Stimulated activated CD4-positive, alpha-beta T cell treated with anti-CD3 and anti-CD28 coated beads, Interleukin-12 subunit alpha, Interleukin-12 subunit beta, amount 100 ng/mL, for 48 hours (primary cell): ENCODE measurements at regions not wholly inside any gene's neighbourhood (a gene's known extent, or its start where the extent isn't known, plus 50 kb on each side); places are given as distances from the start of the nearest gene placed in this dataset.

ENCODE experiments used
- DNase-seq, 3 donors: peaks; one replicate each; pipeline ENCODE4 v3.0.0-alpha.2; 2020; ENCODE audit warnings: low read depth in 2 of 3, low spot score in 1 of 3

DNA sequence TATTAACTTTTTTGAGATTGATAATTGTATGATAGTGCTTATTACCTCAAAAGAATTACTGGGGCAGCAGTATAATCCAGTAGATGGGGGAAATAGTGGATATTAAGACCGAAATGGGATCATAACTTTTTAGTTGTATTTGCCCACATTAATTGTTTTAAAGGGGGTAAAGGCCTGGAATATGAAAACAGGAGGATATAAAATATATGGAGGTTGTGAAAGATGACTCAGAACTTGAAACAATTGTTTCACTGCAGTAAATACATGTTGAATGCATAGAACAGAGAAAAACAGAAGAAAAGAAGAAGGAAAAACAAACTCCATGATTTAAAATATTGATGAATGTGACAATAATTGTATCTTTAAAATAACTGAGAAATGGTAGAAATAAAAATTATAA, 94.1 kb upstream of the VPREB1 start:
- no peak for DNase-seq

DNA sequence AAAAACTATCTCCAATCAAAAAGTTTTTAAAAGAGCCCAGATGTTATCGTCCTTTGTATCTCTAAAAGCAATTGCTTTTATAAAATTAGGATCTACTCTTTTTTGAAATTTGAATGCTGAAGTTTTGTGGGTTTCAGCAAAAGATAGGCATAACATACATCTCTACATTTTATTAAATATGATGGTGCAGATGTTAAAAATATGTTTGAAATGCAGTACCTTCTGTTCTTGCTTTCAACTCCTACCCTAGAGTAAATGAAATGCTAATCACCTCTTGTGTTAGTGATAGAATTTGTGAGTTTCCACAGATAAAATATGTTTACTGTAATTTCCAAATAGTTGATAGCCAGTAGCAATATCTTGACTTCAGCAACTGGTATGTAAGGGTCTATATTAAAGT, 95.7 kb upstream of the VPREB1 start:
- DNase-seq, result no peak

GRCh38 chr22:22144858-22145257, 99.7 kb upstream of the VPREB1 start:
- DNase-seq, result no peak

- no peak for DNase-seq
Observed at GRCh38 chr22:22143448-22143847, 101.1 kb upstream of the VPREB1 start.

GRCh38 chr22:22142661-22143060, 101.9 kb upstream of the VPREB1 start:
- no peak for DNase-seq

DNA sequence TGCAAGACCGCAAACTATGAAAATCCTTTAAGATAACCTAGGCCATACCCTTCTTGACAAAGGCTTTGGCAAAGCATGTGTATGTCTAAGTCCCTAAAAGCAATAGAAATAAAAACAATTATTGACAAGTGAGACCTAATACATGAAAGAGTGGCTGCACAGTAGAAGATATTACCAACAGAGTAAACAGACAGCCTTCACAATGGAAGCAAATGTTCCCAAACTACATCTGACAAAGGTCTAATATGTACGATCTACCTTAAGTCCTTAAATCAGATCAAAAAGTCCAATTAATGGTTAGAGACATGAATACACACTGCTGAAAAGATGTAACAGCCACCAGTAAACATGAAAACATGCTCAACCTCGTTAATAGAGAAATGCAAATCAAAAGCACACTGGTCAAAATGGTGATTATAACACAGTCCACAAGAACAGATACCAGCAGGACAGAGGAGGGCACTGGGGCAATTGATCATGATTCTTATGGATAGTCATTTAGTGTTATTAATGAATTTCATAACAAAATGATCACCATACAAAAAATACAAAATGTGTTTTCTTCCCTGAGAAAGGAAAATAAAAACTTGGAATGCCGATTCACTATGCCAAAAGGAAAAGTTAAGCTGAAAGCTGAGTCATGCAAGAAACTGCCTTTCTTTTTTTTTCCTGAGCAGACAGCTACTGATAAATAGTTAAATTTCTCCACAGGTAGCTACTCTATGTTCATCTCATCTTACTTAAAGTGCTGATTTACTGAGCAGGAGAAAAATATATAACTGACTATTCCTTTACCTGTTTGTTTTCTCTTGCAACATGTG, 102.6 kb upstream of the VPREB1 start:
- DNase-seq, result no peak

DNA sequence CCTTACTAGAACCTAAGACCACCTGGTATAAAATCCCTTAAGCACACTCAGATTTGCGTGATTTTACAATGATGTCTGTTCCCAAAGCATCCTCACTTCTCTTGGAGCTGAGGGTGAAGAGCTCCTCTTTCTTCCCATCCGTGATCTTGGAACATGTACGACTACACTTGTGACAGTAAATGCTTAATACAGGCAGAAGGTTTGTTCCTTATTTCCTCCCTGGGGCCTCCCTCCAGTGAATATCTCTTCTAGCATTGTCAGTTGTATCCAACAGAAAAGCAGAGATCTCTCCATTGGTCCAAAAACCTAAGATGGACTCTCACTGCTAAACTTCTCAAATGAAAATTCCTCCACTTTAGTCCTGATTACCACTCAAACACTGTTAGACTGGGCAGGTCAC, 103.6 kb upstream of the VPREB1 start:
- no peak for DNase-seq

GRCh38 chr22:22139364-22139763, 105.2 kb upstream of the VPREB1 start:
- no peak for DNase-seq

GRCh38 chr22:22138915-22139314, 105.7 kb upstream of the VPREB1 start:
- DNase-seq, result no peak

GRCh38 chr22:22137891-22138290, 106.7 kb upstream of the VPREB1 start:
- no peak for DNase-seq

DNA sequence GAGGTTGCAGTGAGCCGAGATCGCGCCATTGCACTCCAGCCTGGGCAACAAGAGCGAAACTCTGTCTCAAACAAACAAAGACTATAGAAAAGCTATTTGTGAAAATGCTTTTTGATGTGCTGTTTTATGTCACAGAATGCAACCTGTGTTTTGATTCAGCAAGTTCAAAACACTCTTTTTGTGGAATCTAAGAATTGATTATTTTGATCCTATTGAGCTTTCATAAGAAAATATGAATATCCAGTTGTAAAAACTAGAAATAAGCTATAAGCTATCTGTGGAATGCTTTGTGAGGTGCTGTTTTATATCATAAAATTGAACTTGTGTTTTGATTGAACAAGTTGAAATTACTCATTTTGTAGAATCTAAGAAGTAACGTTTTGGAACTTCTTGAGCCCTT, 110.7 kb upstream of the VPREB1 start:
- DNase-seq, result no peak

DNA sequence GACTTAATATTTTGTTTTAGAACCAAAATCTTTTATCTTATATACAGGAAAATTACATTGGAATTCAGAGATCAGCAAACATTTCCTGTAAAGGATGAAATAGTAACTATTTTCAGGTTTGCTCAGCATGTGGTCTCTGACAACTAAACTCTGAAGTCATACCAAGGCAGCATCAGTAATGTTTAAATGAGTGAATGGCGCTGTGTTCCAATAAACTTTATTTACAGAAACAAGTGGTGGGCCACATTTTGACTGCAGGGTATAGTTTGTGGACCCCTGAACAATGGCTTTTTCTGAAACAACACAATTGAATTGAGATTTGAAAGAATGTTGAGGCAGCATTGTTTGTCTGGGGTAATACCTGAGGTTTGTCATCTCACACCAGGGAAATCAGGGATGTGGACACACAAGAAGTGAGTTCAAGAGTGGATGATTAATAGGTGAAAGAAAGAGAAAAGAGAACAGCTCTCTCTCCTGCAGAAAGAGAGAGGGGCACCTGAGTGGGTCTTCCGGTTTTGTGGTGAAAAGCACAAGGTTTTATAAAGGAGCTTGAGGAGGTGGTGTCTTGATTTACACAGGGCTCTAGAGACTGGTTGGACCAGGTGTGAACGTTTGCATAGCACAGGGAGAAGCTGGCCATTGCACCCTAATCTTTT, 113.5 kb upstream of the VPREB1 start:
- no peak for DNase-seq

GRCh38 chr22:22129387-22129786, 115.2 kb upstream of the VPREB1 start:
- no peak for DNase-seq

DNA sequence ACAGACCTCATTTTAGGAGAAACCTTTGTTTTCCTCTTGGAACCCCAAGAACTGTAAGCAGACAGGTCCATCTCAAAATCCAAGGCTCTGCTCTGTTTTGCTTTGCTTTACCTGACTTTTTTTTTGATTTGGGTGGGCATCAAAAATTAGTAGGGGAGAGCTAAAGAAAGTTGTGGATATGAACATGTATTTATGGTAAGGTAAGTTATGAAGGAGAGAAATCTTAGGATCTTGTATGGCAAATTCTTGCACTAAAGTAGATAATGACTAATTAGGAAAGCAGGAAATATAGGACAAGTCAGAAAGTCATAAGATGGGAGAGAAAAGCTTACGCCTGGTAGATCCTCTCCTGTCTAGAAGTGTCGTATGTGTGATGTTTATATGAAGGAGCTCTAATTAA, 116.1 kb upstream of the VPREB1 start:
- no peak for DNase-seq

- no peak for DNase-seq
Observed at GRCh38 chr22:22127100-22127499, 117.5 kb upstream of the VPREB1 start.

- no peak for DNase-seq
Observed at GRCh38 chr22:22125579-22126468, 118.8 kb upstream of the VPREB1 start.

DNA sequence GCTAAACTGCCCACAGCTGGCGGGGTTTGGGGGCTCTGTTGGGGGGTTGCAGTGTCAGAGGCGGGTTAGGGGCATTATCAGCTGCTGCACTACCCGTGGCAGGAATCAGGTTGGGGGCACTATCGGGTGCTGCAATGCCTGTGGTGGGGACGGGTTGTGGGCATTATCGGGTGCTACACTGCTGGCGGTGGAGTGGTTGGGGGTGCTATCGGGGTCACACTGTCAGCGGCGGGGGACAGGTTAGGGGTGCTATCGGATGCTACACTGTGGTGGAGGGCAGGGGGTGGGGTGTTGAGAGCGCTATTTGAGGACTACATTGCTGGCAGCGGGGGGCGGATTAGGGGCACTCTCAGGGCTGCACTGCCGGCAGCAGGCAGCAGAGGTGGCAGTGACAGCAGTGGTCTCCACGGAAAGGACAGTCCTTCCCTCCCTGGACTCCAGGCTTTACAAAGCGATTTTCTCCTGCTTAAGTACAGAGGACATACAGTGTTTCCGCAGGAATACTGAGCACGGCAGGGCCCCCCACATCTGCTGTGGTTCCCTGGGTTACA, 119.5 kb upstream of the VPREB1 start:
- no peak for DNase-seq

DNA sequence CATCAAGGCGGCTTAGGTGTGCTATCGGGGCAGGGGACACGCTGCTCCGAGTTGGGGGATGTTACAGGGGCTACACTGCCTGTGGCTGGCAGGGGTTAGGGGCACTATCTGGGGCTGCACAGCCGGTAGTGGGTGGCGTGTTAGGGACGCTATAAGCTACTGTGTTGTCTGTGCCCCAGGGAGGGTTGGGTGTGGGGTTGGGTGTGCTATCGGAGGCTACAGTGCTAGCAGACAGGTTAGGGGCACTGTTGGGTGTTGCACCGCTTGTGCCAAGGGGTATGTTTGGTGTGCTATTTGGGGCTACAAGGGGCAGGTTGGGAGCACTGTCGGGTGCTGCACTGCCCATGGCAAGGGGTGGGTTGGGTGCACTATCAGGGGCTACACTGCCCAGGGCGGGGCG, 120.2 kb upstream of the VPREB1 start:
- DNase-seq, result no peak

GRCh38 chr22:22123960-22124278, 120.7 kb upstream of the VPREB1 start:
- DNase-seq, result no peak

DNA sequence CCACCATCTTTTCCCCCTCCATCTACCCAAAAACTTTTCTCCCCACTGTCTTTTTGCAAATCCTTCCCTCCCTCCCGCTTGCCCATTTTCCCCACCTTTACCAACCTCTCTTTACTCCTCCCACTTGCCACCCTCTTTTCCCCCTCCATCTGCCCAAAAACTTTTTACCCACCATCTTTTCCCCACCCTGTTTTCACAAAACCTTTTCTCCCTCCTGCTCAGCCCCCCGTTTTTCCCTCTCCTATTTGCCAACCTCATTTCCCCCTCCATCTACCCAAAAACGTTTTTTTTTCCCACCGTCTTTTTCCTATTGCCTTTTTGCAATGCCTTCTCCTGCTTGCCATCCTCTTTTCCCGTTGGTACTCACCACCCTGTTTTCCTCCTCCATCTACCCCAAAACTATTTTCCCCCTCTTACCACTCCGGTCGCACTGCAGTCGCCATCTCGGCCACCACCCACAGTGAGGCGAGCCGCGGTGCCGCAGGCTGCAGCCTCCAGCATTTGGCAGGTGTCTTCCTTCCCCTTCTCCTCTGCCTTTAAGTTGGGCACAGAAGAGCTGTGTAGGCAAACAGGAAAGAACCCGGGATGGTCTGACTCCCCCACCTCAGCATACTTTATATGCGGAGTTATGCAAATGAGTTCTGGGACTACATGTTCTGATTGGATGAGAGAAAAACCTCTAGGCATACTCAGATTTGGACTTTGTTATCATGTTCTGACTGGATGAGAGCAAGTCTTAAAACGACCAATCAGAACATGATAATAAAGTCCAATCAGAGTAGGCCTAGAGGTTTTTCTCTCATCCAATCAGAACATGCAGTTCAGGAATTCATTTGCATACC, 121.2 kb upstream of the VPREB1 start:
- DNase-seq, result no peak
